HCT116 (cell line): ENCODE measurements at regions not wholly inside any gene's neighbourhood (a gene's known extent, or its start where the extent isn't known, plus 50 kb on each side); places are given as distances from the start of the nearest gene placed in this dataset.

ENCODE experiments used
- ATAC-seq: fragments of 200-7000 bp; cut with Tn5 transposase; 2 replicates; pipeline ENCODE4 v1.9.1; 2020; ENCODE audit warnings: mild to moderate bottlenecking, moderate library complexity
- BruUV-seq: library from RNA; stranded (reverse); fragments of 400-500 nt; replicated peaks from 2 replicates; lab custom pipeline; 2021; lab: Mats Ljungman, UMichigan
- CTCF ChIA-PET: fragments of 300-600 bp; sonication (Branson Sonifier 250); formaldehyde crosslinking; loops from one replicate; lab custom pipeline; 2021; ENCODE audit warnings: antibody characterized with exemption; lab: Charles Lee
- POLR2A ChIA-PET: fragments of 300-600, 350-600 bp; sonication (Branson Sonifier 250); formaldehyde crosslinking; loops from one replicate; lab custom pipeline; 2021; ENCODE audit warnings: antibody characterized with exemption; lab: Charles Lee
- RAD21 ChIA-PET, 2 experiments: fragments of 300-600 bp; sonication (Branson Sonifier 250); formaldehyde crosslinking; loops; one replicate each; lab custom pipeline; 2023; ENCODE audit warnings: low total read pairs in 2 of 2; ENCODE audit not compliant: uncharacterized antibody in 2 of 2, unreplicated experiment in 2 of 2, low non-redundant PET in 1 of 2; lab: Charles Lee
- DNase-seq: peaks from one replicate; pipeline ENCODE4 v3.0.0-alpha.2; 2010; ENCODE audit warnings: low read depth, low spot score
- H2AFZ ChIP-seq: fragments of 200-600 bp; shearing (Covaris generic), sonication (generic); 2 replicates; pipeline ENCODE4 v1.6.1; 2017; ENCODE audit warnings: low read depth, mixed run types, mixed read lengths, antibody characterized with exemption, low read length; ENCODE audit not compliant: poor library complexity, severe bottlenecking
- H3K27ac ChIP-seq: 2 replicates; pipeline ENCODE4 v1.5.1; 2012; ENCODE audit warnings: low read depth, low read length
- H3K27me3 ChIP-seq: fragments of 200-600 bp; sonication (generic); 2 replicates; pipeline ENCODE4 v1.6.1; 2016; ENCODE audit warnings: mixed run types, low read length, mixed read lengths; ENCODE audit not compliant: insufficient read depth
- H3K36me3 ChIP-seq, 2 experiments: fragments of 200-500 bp in 1 of 2; fragments of 200-600 bp in 1 of 2; sonication (Bioruptor generic) in 1 of 2; sonication (generic) in 1 of 2; 2 replicates each; pipeline versions ENCODE4 v1.5.1 to v1.6.1; 2014 to 2016; ENCODE audit warnings: low read length in 2 of 2, inconsistent platforms in 1 of 2, mixed read lengths in 1 of 2, mixed run types in 1 of 2; ENCODE audit not compliant: insufficient read depth in 2 of 2, control insufficient read depth in 1 of 2
- H3K4me1 ChIP-seq, 2 experiments: fragments of 200-600 bp in 1 of 2; sonication (generic) in 1 of 2; 2 replicates each; pipeline versions ENCODE4 v1.5.1 to v1.6.1; 2012 to 2017; ENCODE audit warnings: low read length in 2 of 2, inconsistent platforms in 1 of 2, mild to moderate bottlenecking in 1 of 2, mixed read lengths in 1 of 2, mixed run types in 1 of 2, moderate library complexity in 1 of 2; ENCODE audit not compliant: insufficient read depth in 2 of 2, control insufficient read depth in 1 of 2
- H3K4me2 ChIP-seq: fragments of 200-600 bp; sonication (generic); 2 replicates; pipeline ENCODE4 v1.6.1; 2017; ENCODE audit warnings: mixed run types, low read length, mixed read lengths
- H3K4me3 ChIP-seq, 2 experiments: fragments of 200-600 bp in 1 of 2; sonication (generic) in 1 of 2; replicated peaks in 1 of 2; 2 replicates each; pipeline ENCODE4 v1.5.1; 2011 to 2016; ENCODE audit warnings: low read length in 2 of 2, control low read depth in 1 of 2, low read depth in 1 of 2, mild to moderate bottlenecking in 1 of 2, mixed read lengths in 1 of 2, mixed run types in 1 of 2
- H3K79me2 ChIP-seq: fragments of 200-600 bp; sonication (generic); 2 replicates; pipeline ENCODE4 v1.6.1; 2017; ENCODE audit warnings: mild to moderate bottlenecking, mixed run types, low read length, moderate library complexity, mixed read lengths; ENCODE audit not compliant: insufficient read depth
- H3K9ac ChIP-seq: fragments of 200-600 bp; sonication (generic); 2 replicates; pipeline ENCODE4 v1.6.1; 2016; ENCODE audit warnings: low read length, mixed read lengths
- H3K9me2 ChIP-seq: fragments of 200-600 bp; sonication (generic), shearing (Covaris generic); 2 replicates; pipeline ENCODE4 v1.6.1; 2017; ENCODE audit warnings: mixed run types, mild to moderate bottlenecking, moderate library complexity; ENCODE audit not compliant: insufficient read depth
- H3K9me3 ChIP-seq, 2 experiments: fragments of 200-500 bp in 1 of 2; fragments of 200-600 bp in 1 of 2; sonication (Bioruptor generic) in 1 of 2; sonication (generic) in 1 of 2; 2 replicates each; pipeline ENCODE4 v1.6.1; 2014 to 2017; ENCODE audit warnings: low read length in 2 of 2, mixed read lengths in 2 of 2, inconsistent platforms in 1 of 2, low read depth in 1 of 2, mild to moderate bottlenecking in 1 of 2, mixed run types in 1 of 2, moderate library complexity in 1 of 2; ENCODE audit not compliant: control insufficient read depth in 1 of 2, insufficient read depth in 1 of 2
- H4K20me1 ChIP-seq: fragments of 200-600 bp; sonication (generic), shearing (Covaris generic); 2 replicates; pipeline ENCODE4 v1.6.1; 2017; ENCODE audit warnings: mixed run types, mild to moderate bottlenecking, moderate library complexity; ENCODE audit not compliant: insufficient read depth
- EZH2phosphoT487 ChIP-seq: fragments of 200-600 bp; IDR thresholded peaks from 2 replicates; pipeline ENCODE4 v1.6.1; 2018; ENCODE audit warnings: antibody characterized with exemption, borderline replicate concordance
- POLR2A ChIP-seq: IDR thresholded peaks from 2 replicates; pipeline ENCODE4 v1.7.0; 2011; ENCODE audit warnings: borderline replicate concordance; ENCODE audit not compliant: insufficient read depth, insufficient read length; ENCODE audit errors: extremely low read depth
- SRF ChIP-seq: IDR thresholded peaks from 2 replicates; pipeline ENCODE4 v1.6.1; 2012; ENCODE audit warnings: low read depth
- intact Hi-C: fragments of 100-400 bp; cut with micrococcal nuclease; formaldehyde crosslinking; loops from 2 replicates; pipeline ENCODE4 v1.10.0; 2022
- TF ChIP-seq, protein P1 (sequence below): IDR thresholded peaks from 2 replicates; pipeline ENCODE4 v1.6.1; 2012; ENCODE audit warnings: low read depth

DNA sequence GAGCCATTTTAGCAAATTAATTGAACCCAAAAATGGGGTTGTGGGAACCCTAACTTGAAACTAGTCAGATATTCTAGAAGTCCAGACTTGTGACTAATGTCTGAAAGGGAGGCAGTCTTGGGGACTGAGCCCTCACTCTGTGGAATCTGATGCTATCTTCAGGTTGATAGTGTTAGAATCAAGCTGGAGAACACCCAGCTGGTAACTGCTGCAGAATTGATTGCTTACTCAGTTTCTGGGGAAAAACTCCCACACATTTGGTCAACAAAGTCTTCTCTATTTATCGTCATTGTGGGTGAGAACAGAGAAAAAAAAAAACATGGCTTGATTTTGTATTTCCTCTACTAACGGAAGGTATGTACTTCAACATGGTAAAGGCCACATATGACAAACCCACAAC lies 1925.8 kb upstream of the CELF4 start:
- H3K9ac ChIP-seq = no peak overlapping the region
- no TSS peak for BruUV-seq
- no peak for ATAC-seq
- TF ChIP-seq SRF = no peak
- TF ChIP-seq, all 23 proteins: peak for 0
- no peak overlapping the region for H3K27ac ChIP-seq
- H3K9me2 ChIP-seq = no peaks in the 10 kb centered on the region
- H3K9me3 ChIP-seq = no peaks in the 10 kb centered on the region
- H3K4me1 ChIP-seq = no peaks in the 10 kb centered on the region
- no peaks in the 10 kb centered on the region for H3K27me3 ChIP-seq
- ChIA-PET RAD21 (no interaction called here), POLR2A (no interaction called here), CTCF (no interaction called here)
- intact Hi-C loops = no loop called here
- no peak overlapping the region for H2AFZ ChIP-seq
- H3K4me3 ChIP-seq = no peak overlapping the region
- H4K20me1 ChIP-seq = no peaks in the 10 kb centered on the region
- no peaks in the 10 kb centered on the region for H3K79me2 ChIP-seq
- H3K4me2 ChIP-seq = no peak overlapping the region
- DNase-seq = no peak
- H3K36me3 ChIP-seq = no peaks in the 10 kb centered on the region

DNA sequence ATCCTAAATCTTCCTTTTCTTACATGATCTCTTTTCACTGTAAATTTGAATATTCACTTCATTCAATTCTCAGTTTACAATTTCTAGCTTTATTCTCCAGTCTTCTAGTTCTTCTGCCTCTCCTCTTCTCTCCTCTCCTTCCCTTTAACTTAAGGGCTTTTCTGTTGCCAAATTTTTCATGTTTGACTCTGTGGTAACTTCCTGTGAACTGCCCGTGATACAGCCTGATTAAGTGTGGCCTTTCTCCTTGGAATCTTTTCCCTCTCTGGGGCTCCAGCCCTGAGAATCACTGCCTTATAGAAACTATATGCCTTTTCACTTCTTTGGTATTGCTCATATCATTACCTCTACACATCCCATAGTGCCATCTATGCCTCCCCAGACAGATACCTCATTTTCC lies 1923.8 kb upstream of the CELF4 start:
- no peaks in the 10 kb centered on the region for H3K9me3 ChIP-seq
- no peaks in the 10 kb centered on the region for H4K20me1 ChIP-seq
- no peak overlapping the region for H3K4me3 ChIP-seq
- BruUV-seq = no TSS peak
- no peaks in the 10 kb centered on the region for H3K4me1 ChIP-seq
- intact Hi-C loops = no loop called here
- H3K9ac ChIP-seq = no peak overlapping the region
- TF ChIP-seq POLR2A (no peak), EZH2phosphoT487 (no peak)
- TF ChIP-seq, protein P1, sequence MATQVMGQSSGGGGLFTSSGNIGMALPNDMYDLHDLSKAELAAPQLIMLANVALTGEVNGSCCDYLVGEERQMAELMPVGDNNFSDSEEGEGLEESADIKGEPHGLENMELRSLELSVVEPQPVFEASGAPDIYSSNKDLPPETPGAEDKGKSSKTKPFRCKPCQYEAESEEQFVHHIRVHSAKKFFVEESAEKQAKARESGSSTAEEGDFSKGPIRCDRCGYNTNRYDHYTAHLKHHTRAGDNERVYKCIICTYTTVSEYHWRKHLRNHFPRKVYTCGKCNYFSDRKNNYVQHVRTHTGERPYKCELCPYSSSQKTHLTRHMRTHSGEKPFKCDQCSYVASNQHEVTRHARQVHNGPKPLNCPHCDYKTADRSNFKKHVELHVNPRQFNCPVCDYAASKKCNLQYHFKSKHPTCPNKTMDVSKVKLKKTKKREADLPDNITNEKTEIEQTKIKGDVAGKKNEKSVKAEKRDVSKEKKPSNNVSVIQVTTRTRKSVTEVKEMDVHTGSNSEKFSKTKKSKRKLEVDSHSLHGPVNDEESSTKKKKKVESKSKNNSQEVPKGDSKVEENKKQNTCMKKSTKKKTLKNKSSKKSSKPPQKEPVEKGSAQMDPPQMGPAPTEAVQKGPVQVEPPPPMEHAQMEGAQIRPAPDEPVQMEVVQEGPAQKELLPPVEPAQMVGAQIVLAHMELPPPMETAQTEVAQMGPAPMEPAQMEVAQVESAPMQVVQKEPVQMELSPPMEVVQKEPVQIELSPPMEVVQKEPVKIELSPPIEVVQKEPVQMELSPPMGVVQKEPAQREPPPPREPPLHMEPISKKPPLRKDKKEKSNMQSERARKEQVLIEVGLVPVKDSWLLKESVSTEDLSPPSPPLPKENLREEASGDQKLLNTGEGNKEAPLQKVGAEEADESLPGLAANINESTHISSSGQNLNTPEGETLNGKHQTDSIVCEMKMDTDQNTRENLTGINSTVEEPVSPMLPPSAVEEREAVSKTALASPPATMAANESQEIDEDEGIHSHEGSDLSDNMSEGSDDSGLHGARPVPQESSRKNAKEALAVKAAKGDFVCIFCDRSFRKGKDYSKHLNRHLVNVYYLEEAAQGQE = no peak
- TF ChIP-seq, all 23 proteins: peak for 0
- CTCF ChIA-PET = no interaction called here
- Histone ChIP-seq H3K4me2 (no peak overlapping the region), H3K27ac (no peak overlapping the region), H3K36me3 (no peaks in the 10 kb centered on the region), H2AFZ (no peak overlapping the region), H3K9me2 (no peaks in the 10 kb centered on the region), H3K27me3 (no peaks in the 10 kb centered on the region), H3K79me2 (no peaks in the 10 kb centered on the region)
- ATAC-seq = no peak
- POLR2A ChIA-PET = no interaction called here
- no peak for DNase-seq
- RAD21 ChIA-PET = no interaction called here
